IPS-NIHi7 (cell line): ENCODE measurements at regions not wholly inside any gene's neighbourhood (a gene's known extent, or its start where the extent isn't known, plus 50 kb on each side); places are given as distances from the start of the nearest gene placed in this dataset.

Source experiments
- DNase-seq: peaks from one replicate; pipeline ENCODE4 v3.0.0; 2012; ENCODE audit warnings: mixed read lengths; ENCODE audit errors: extremely low spot score

- no peak for DNase-seq
Measured at GRCh38 chr18:65548316-65548715, 202.5 kb upstream of the CDH7 start.

- no peak for DNase-seq
Measured at GRCh38 chr18:65547046-65547445, 203.8 kb upstream of the CDH7 start.

- no peak for DNase-seq
Measured at GRCh38 chr18:65544701-65545100, 206.1 kb upstream of the CDH7 start.

DNA sequence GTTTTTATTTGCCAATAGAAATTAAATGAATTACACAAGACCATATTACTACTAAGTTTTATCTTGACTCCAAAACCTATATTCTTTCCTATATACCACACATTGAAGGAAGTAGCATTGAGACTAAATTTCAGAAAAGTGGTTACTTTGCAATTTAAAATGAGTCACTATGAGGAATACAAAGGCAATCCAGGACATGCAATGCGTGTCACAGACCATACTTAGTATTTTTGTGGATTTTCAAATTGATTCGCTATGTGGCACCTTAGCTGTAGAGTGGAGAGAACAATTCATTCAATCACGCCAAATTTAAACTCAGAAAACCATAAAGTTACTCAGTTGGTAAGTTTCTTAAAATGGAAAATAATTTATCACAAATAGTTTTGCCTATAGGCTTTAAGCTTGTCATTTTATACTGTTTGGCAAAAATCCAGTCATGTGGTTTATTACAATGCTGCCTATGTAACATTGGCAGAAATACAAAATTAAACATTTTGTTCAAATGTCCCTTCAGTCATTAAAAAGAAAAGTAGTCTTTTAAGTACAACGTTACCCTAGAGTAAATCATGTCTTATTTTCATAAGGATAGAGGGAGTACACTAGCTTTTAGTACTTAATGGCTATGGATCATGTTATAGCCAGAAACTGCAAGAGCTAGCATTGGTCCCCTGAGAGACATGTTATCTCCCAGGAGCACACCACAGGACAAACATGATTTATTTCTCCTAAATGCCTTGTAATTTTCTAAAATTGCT, 222.8 kb upstream of the CDH7 start:
- DNase-seq, result no peak

DNA sequence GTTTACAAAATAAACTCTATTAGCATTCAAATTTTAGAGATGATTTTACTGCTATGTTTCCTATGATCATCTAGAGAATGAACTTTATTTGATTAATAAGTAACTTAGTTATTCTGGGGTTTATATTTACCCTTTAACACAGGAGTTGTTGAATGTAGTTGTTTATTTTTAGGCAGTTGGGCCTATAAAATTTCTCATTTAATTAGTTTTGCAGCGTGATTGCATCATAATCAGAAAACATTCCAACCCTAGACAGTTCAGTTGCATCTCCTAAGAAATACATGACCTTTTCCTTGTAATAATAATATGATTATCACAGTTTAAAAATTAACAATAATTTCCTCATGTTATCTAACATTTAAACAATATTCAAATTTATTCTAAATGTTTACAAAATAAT, 224.7 kb upstream of the CDH7 start:
- no peak for DNase-seq

GRCh38 chr18:65523461-65523860, 227.4 kb upstream of the CDH7 start:
- peak; percentile 9 for DNase-seq

DNA sequence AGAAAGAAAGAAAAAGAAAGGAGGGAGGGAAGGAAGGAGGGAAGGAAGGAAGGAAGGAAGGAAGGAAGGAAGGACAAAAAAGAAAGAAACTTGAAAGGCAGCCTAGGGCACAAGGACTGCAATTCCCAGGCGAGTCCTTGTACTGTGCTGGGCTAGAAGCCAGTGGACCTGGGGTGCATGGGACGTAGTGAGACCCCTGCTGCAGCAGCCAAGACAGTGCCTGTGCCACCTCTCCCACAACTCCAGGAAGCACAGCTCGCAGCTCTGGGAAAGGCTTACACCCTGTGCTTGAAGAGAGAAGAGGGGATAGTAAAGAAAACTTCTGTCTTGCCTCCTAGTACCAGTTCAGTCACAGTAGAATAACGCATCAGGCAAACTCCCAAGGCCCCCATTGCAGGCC, 227.9 kb upstream of the CDH7 start:
- no peak for DNase-seq

DNA sequence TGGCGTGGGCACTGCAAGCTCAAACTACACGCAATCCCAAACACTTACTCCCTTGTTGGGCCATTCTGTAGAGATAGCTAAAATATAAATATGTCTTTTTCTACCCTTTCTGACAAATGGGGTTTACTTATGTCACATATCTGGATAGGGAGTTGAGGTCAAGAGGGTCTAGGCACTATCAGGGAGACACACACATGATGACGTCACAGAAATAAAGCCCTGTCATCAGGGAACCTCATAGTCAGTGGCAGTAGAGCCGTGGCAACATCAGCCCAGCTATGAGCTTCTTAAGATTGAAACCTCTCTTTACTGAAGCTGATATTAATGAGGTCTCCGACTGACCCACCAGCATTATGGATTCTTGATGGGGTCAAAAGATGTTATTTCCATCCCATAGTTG, 234.6 kb upstream of the CDH7 start:
- DNase-seq, result no peak

GRCh38 chr18:65498605-65499004, 252.2 kb upstream of the CDH7 start:
- no peak for DNase-seq

DNA sequence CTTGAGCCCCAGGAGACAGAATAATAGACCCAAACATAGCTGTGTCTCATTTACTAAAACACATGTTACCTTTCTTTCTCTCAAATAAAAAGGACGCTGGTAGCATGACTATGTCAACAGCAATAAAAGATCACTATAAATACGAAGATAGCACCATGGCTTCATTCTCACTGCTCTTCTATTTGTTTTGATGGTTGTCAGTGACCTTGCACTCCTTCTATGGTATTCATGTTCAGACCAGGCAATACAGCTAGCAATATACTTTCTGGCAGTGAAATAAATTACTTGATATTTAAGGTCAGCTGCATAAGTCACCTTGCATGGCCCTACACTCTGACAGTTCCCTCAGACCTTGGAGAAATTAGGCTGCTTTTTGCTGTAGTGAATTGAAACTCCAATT, 263.2 kb upstream of the CDH7 start:
- DNase-seq, result no peak

GRCh38 chr18:65477455-65477854, 273.4 kb upstream of the CDH7 start:
- no peak for DNase-seq

DNA sequence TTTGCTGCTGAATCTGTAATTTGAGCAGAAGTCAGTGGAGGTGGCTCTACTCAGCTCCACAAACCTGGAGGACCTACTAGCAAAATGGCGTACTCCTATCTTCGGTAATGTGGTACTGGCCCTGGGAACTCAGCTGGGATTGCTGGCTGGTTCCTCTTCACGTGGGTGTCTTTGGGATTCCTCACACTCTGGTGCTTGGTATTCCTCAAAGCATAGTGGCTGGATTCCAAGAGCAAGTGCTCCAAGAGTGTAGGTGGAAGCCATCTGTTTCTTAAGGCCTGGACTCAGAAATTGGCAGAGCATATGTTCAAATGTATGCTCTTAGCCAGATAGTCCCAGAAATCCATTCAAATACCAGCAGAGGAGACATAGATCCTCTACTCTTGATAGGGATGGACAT, 281.9 kb upstream of the CDH7 start:
- no peak for DNase-seq

- DNase-seq, result no peak
Measured at GRCh38 chr18:65464361-65464760, 286.5 kb upstream of the CDH7 start.

DNA sequence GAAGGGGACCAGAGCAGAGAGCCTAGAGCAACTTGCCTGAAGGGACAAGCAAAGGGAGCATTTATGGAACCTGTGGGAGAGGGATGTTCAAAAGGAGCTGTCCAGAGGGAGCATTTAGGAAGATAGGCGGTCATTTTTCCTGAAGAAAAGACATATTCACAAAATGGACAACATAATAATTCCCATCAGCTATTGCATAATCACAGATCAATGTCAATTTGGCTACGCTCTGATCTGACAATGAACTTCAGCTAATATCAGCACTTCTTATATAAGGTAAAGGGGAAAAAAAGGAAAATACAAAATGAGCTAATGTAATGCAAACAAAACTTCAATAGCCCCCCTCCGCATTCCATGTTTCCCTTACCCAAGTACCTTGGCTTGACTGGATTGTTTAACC, 291.1 kb upstream of the CDH7 start:
- DNase-seq, result no peak

- DNase-seq, result no peak
Measured at GRCh38 chr18:65458871-65459270, 291.9 kb upstream of the CDH7 start.

DNA sequence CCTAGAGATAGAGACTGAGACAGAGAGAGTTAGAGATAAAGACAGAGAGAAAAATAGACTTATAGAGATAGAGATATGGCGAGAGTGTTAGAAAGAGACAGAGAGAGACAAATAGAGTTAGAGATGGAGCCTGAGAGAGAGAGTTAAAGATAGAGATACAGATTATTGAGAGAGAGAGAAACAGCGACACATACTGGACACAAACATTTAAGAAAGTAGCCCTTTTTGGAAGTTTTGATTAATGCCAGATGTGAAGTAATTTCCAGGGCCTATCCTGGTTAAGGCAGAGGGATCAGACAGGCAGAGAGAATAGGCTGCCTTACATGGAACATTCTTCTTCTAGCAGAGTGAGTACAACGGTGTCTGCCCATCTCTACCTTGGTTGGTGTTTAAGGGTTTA, 311.6 kb upstream of the CDH7 start:
- DNase-seq, result no peak

GRCh38 chr18:65436430-65436829, 314.4 kb upstream of the CDH7 start:
- peak; percentile 24 for DNase-seq

DNA sequence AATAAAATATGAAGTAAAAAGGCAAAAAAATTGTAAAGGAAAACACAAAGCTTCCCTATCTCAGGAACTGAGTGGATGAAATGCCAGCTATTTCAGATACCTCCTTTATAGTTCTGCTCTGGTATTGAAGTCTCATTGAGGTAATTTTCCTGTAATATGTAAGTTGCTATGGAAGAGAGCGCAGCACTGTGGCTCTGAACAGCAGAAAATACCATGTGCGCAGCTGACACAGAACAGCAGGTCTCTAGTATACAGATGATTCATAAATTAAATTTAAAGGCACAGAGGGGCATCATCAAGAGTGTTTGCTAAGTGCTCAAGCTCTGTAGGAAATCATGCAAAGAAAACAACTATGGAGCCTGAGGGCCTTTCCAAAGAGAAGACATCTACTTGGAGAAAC, 315.3 kb upstream of the CDH7 start:
- no peak for DNase-seq

GRCh38 chr18:65429601-65430000, 321.2 kb upstream of the CDH7 start:
- no peak for DNase-seq

- DNase-seq, result no peak
Measured at GRCh38 chr18:65425366-65425765, 325.4 kb upstream of the CDH7 start.

- no peak for DNase-seq
Measured at GRCh38 chr18:65423776-65424175, 327.0 kb upstream of the CDH7 start.

GRCh38 chr18:65422544-65423136, 328.2 kb upstream of the CDH7 start:
- no peak for DNase-seq

DNA sequence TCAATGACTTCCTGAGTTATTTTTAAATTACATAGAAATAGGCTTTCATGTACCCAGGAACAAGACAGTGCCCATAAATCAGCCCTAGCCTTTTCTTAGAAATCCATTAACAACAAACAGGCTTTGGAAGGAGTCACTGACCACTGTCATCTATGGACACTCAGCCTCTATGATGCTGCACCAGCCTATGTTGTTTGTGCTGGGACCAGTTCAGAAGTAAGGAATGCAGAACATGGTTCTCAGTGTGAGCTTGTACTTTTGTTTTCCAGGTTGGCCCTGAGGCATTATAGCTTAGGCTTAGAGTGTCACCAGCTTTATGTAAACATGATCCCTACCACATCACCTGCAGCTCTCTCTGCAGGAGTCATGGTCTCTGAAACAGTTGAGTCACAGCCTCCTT, 335.7 kb upstream of the CDH7 start:
- peak; percentile 7 for DNase-seq

DNA sequence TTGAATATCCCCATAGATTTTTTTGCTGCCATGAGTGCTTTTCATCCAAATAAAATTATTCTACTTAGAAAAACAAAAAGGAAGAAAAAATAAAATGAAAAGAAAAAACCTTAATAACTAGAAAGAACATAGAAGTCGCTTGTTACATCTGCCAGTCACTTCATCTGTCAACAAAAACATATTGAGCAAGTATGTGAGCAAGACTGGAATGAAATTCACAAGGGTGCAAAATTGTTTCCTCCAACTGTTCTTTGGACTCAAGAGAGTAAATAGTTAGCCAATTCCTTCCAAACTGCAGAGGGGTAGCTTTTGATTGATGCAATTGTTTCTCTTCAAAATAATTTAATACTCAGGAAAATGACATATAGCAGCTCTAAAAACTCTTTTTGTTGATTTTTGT, 336.3 kb upstream of the CDH7 start:
- no peak for DNase-seq
